H9 (cell line): ENCODE measurements at regions not wholly inside any gene's neighbourhood (a gene's known extent, or its start where the extent isn't known, plus 50 kb on each side); places are given as distances from the start of the nearest gene placed in this dataset.

ENCODE experiments used
- DNase-seq: peaks from one replicate; pipeline ENCODE4 v3.0.0-alpha.2; 2017
- H2AFZ ChIP-seq: one replicate; pipeline ENCODE4 v1.6.1; 2013; ENCODE audit warnings: mild to moderate bottlenecking, low read length, control low read depth, moderate library complexity
- H2AK5ac ChIP-seq: 2 replicates; pipeline ENCODE4 v1.6.1; 2013; ENCODE audit warnings: low read length, control low read depth, mixed read lengths; ENCODE audit not compliant: insufficient read length
- H2BK120ac ChIP-seq: one replicate; pipeline ENCODE4 v1.6.1; 2013; ENCODE audit warnings: low read depth, mild to moderate bottlenecking, low read length, control low read depth, inconsistent platforms; ENCODE audit not compliant: poor library complexity, severe bottlenecking
- H2BK12ac ChIP-seq: 2 replicates; pipeline ENCODE4 v1.6.1; 2013; ENCODE audit warnings: low read length, control low read depth, mixed read lengths, low read depth; ENCODE audit not compliant: insufficient read length
- H2BK15ac ChIP-seq: 2 replicates; pipeline ENCODE4 v1.6.1; 2013; ENCODE audit warnings: low read depth, low read length, control low read depth
- H2BK20ac ChIP-seq: one replicate; pipeline ENCODE4 v1.6.1; 2013; ENCODE audit warnings: low read depth, mild to moderate bottlenecking, low read length, control low read depth, inconsistent platforms; ENCODE audit not compliant: poor library complexity, severe bottlenecking
- H2BK5ac ChIP-seq: 2 replicates; pipeline ENCODE4 v1.6.1; 2013; ENCODE audit warnings: low read length, control low read depth, mixed read lengths; ENCODE audit not compliant: insufficient read length
- H3K14ac ChIP-seq: 2 replicates; pipeline ENCODE4 v1.6.1; 2013; ENCODE audit warnings: low read length, control low read depth; ENCODE audit not compliant: insufficient read depth
- H3K18ac ChIP-seq: 2 replicates; pipeline ENCODE4 v1.6.1; 2013; ENCODE audit warnings: low read depth, mild to moderate bottlenecking, mixed read lengths, low read length, control low read depth; ENCODE audit not compliant: insufficient read length
- H3K23ac ChIP-seq: 2 replicates; pipeline ENCODE4 v1.6.1; 2013; ENCODE audit warnings: low read length, control low read depth, mixed read lengths, low read depth; ENCODE audit not compliant: insufficient read length
- H3K23me2 ChIP-seq: 2 replicates; pipeline ENCODE4 v1.6.1; 2013; ENCODE audit warnings: low read depth, mild to moderate bottlenecking, mixed read lengths, low read length, control low read depth; ENCODE audit not compliant: insufficient read length, poor library complexity, severe bottlenecking
- H3K27ac ChIP-seq: 2 replicates; pipeline ENCODE4 v1.5.1; 2013; ENCODE audit warnings: low read length, control low read depth, mixed read lengths, low read depth; ENCODE audit not compliant: insufficient read length
- H3K27me3 ChIP-seq: 2 replicates; pipeline ENCODE4 v1.6.1; 2013; ENCODE audit warnings: low read length, control low read depth, inconsistent platforms; ENCODE audit not compliant: insufficient read depth
- H3K4ac ChIP-seq: 2 replicates; pipeline ENCODE4 v1.6.1; 2013; ENCODE audit warnings: low read depth, mild to moderate bottlenecking, control low read depth, inconsistent platforms, low read length, moderate library complexity
- H3K4me1 ChIP-seq: 2 replicates; pipeline ENCODE4 v1.6.1; 2013; ENCODE audit warnings: low read length, control low read depth, inconsistent platforms; ENCODE audit not compliant: insufficient read depth
- H3K4me2 ChIP-seq: 2 replicates; pipeline ENCODE4 v1.6.1; 2013; ENCODE audit warnings: low read length, control low read depth, mixed read lengths; ENCODE audit not compliant: insufficient read length, insufficient read depth
- H3K56ac ChIP-seq: 2 replicates; pipeline ENCODE4 v1.6.1; 2013; ENCODE audit warnings: low read depth, mild to moderate bottlenecking, mixed read lengths, low read length, control low read depth; ENCODE audit not compliant: insufficient read length
- H3K79me1 ChIP-seq: 2 replicates; pipeline ENCODE4 v1.6.1; 2013; ENCODE audit warnings: low read depth, mild to moderate bottlenecking, moderate library complexity, low read length, control low read depth, inconsistent platforms; ENCODE audit not compliant: insufficient read depth, poor library complexity, severe bottlenecking
- H3K79me2 ChIP-seq: 2 replicates; pipeline ENCODE4 v1.6.1; 2013; ENCODE audit warnings: low read length, control low read depth, inconsistent platforms; ENCODE audit not compliant: insufficient read depth
- H3K9ac ChIP-seq: 2 replicates; pipeline ENCODE4 v1.6.1; 2013; ENCODE audit warnings: low read length, control low read depth, mixed read lengths; ENCODE audit not compliant: insufficient read length; ENCODE audit errors: extremely low read depth
- H3K9me3 ChIP-seq: one replicate; pipeline ENCODE4 v1.6.1; 2013; ENCODE audit warnings: low read depth, low read length, inconsistent platforms; ENCODE audit not compliant: control insufficient read depth
- H3T11ph ChIP-seq: one replicate; pipeline ENCODE4 v1.6.1; 2013; ENCODE audit warnings: mild to moderate bottlenecking, low read length, control low read depth, inconsistent platforms
- H4K20me1 ChIP-seq: one replicate; pipeline ENCODE4 v1.6.1; 2013; ENCODE audit not compliant: control insufficient read depth, insufficient read length, insufficient read depth
- H4K5ac ChIP-seq: 2 replicates; pipeline ENCODE4 v1.6.1; 2013; ENCODE audit warnings: low read depth, mild to moderate bottlenecking, mixed read lengths, low read length, control low read depth; ENCODE audit not compliant: insufficient read length
- H4K8ac ChIP-seq: replicated peaks from 2 replicates; pipeline ENCODE4 v1.6.1; 2013; ENCODE audit warnings: low read length, control low read depth, mixed read lengths, low read depth; ENCODE audit not compliant: insufficient read length
- H4K91ac ChIP-seq: 2 replicates; pipeline ENCODE4 v1.6.1; 2013; ENCODE audit warnings: low read depth, mild to moderate bottlenecking, moderate library complexity, mixed read lengths, low read length, control low read depth; ENCODE audit not compliant: insufficient read length
- H3K27ac Mint-ChIP-seq, 3 experiments: 2 replicates in 2 of 3; 3 replicates in 1 of 3; pipeline ENCODE4 v1.8.0; 2020 to 2021; ENCODE audit warnings: mixed read lengths in 3 of 3, mild to moderate bottlenecking in 1 of 3, moderate library complexity in 1 of 3
- H3K27me3 Mint-ChIP-seq: 2 replicates; pipeline ENCODE4 v1.8.0; 2021; ENCODE audit warnings: low read depth, mild to moderate bottlenecking, moderate library complexity, mixed read lengths
- H3K36me3 Mint-ChIP-seq, 3 experiments: 2 replicates in 2 of 3; 3 replicates in 1 of 3; pipeline ENCODE4 v1.8.0; 2020 to 2021; ENCODE audit warnings: low read depth in 3 of 3, mixed read lengths in 3 of 3; ENCODE audit not compliant: insufficient read depth in 1 of 3
- H3K4me1 Mint-ChIP-seq, 2 experiments: 2 replicates each; pipeline ENCODE4 v1.8.0; 2020; ENCODE audit warnings: mixed read lengths in 2 of 2
- H3K4me3 Mint-ChIP-seq, 2 experiments: 2 replicates in 1 of 2; 3 replicates in 1 of 2; pipeline ENCODE4 v1.8.0; 2020 to 2021; ENCODE audit warnings: mild to moderate bottlenecking in 2 of 2, mixed read lengths in 2 of 2, moderate library complexity in 1 of 2
- H3K9me3 Mint-ChIP-seq, 2 experiments: 2 replicates in 1 of 2; 3 replicates in 1 of 2; pipeline ENCODE4 v1.8.0; 2020; ENCODE audit warnings: mild to moderate bottlenecking in 2 of 2, mixed read lengths in 2 of 2, moderate library complexity in 1 of 2
- CTCF ChIP-seq: fragments of 200-600 bp; sonication (generic); conservative IDR thresholded peaks from 3 replicates; pipeline ENCODE4 v1.8.0; 2021; ENCODE audit warnings: antibody characterized with exemption, mild to moderate bottlenecking
- WGBS: extraction: QIAGEN DNeasy Blood & Tissue Kit; methylation state at CpG from one replicate; pipeline ENCODE4 v1.1.7; 2013; ENCODE audit warnings: missing lambda C conversion rate, low lambda C conversion rate, mixed read lengths; ENCODE audit not compliant: insufficient read length; ENCODE audit errors: extremely low coverage; 5-methylcytosine and 5-hydroxymethylcytosine counted together

- H3K4me1 Mint-ChIP-seq, result peaks cover 37 to 48% of the 10 kb centered on the region in 2 experiments
- peaks cover 8% of the 10 kb centered on the region for H3K4me1 ChIP-seq
These were observed 601.8 kb upstream of the ZNF608 start for GRCh38 chr5:125348221-125348692.

More at GRCh38 chr5:125348221-125348692, 601.8 kb upstream of the ZNF608 start:
- Histone ChIP-seq H3K27me3 (no peaks in the 10 kb centered on the region), H3T11ph (no peak overlapping the region), H3K27ac (no peak overlapping the region), H2BK120ac (no peak overlapping the region), H2BK12ac (no peak overlapping the region), H3K9ac (no peak overlapping the region), H3K79me2 (no peaks in the 10 kb centered on the region), H4K5ac (no peak overlapping the region), H2BK15ac (no peak overlapping the region), H3K9me3 (no peaks in the 10 kb centered on the region), H4K20me1 (no peaks in the 10 kb centered on the region), H3K79me1 (no peaks in the 10 kb centered on the region), H4K8ac (no peak overlapping the region), H3K23ac (no peak overlapping the region), H4K91ac (no peak overlapping the region), H2AFZ (no peak overlapping the region), H2AK5ac (no peak overlapping the region), H2BK20ac (no peak overlapping the region), H3K23me2 (no peaks in the 10 kb centered on the region), H3K18ac (no peak overlapping the region), H3K56ac (no peak overlapping the region), H3K4me2 (peak overlapping the region; percentile 23), H3K4ac (no peak overlapping the region), H2BK5ac (no peak overlapping the region), H3K14ac (no peak overlapping the region)
- peak overlapping the region; percentile 78 to 97 (median 84) for H3K27ac Mint-ChIP-seq
- peaks cover 0 to 3% of the 10 kb centered on the region in 2 experiments; a peak in 2 of 5 replicates for H3K9me3 Mint-ChIP-seq
- peak overlapping the region; percentile 22 to 43; a peak in 4 of 5 replicates for H3K4me3 Mint-ChIP-seq
- H3K36me3 Mint-ChIP-seq, result peaks cover 0 to 17% (median 0%) of the 10 kb centered on the region in 3 experiments; a peak in 2 of 7 replicates
- no peak for TF ChIP-seq CTCF
- no CpG with 5 or more reads among the region's 11 CpGs for WGBS
- no peaks in the 10 kb centered on the region for H3K27me3 Mint-ChIP-seq
- DNase-seq, result peak; percentile 44
